Skeletal muscle satellite cell (primary cell): ENCODE measurements at regions not wholly inside any gene's neighbourhood (a gene's known extent, or its start where the extent isn't known, plus 50 kb on each side); places are given as distances from the start of the nearest gene placed in this dataset.
"Not testable (repeated sequence)": the region's sequence is repeated elsewhere in the genome, so short reads cannot be mapped to it uniquely, and the experiment has no call there.

Source experiments
- H3K27me3 ChIP-seq: 2 replicates; pipeline ENCODE4 v1.7.0; 2013; ENCODE audit warnings: low read length; ENCODE audit not compliant: control insufficient read depth, insufficient read depth
- H3K36me3 ChIP-seq: 2 replicates; pipeline ENCODE4 v1.7.0; 2013; ENCODE audit warnings: mild to moderate bottlenecking, control low read depth, low read length; ENCODE audit not compliant: insufficient read depth
- H3K4me1 ChIP-seq: 2 replicates; pipeline ENCODE4 v1.7.0; 2013; ENCODE audit warnings: low read length; ENCODE audit not compliant: control insufficient read depth, insufficient read depth
- H3K4me2 ChIP-seq: 2 replicates; pipeline ENCODE4 v1.7.0; 2013; ENCODE audit warnings: mild to moderate bottlenecking, low read length
- H3K4me3 ChIP-seq: 2 replicates; pipeline ENCODE4 v1.7.0; 2013; ENCODE audit warnings: low read length
- H3K9ac ChIP-seq: 2 replicates; pipeline ENCODE4 v1.7.0; 2013; ENCODE audit warnings: mild to moderate bottlenecking, low read depth, low read length, moderate library complexity
- H3K9me3 ChIP-seq: replicated peaks from 2 replicates; pipeline ENCODE4 v1.7.0; 2013; ENCODE audit warnings: mild to moderate bottlenecking, control low read depth, low read length

DNA sequence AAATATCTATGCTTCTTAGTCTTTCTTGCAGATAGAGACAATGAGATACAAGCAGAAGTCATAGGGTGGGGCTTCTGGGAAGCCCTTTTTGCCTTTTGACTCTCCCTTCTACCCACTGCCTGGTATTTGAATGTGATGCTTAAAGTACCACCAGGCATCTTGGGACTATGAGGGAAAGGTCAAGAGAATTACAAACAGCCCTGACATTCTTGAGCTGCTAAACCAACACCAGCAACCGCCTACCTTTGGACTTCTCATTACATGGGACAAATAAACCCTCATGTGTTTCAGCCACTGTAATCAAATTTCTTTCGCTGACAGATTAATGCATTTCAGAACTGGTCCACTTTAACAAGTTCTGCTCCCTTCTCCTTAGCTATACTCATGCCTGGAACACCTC, 112.8 kb downstream of the LUZP4 start:
- no peak overlapping the region for H3K4me2 ChIP-seq
- no peaks in the 10 kb centered on the region for H3K36me3 ChIP-seq
- H3K27me3 ChIP-seq = peaks cover 15% of the 10 kb centered on the region
- no peaks in the 10 kb centered on the region for H3K4me1 ChIP-seq
- H3K9ac ChIP-seq = no peak overlapping the region
- H3K4me3 ChIP-seq = no peak overlapping the region
- no peaks in the 10 kb centered on the region for H3K9me3 ChIP-seq

DNA sequence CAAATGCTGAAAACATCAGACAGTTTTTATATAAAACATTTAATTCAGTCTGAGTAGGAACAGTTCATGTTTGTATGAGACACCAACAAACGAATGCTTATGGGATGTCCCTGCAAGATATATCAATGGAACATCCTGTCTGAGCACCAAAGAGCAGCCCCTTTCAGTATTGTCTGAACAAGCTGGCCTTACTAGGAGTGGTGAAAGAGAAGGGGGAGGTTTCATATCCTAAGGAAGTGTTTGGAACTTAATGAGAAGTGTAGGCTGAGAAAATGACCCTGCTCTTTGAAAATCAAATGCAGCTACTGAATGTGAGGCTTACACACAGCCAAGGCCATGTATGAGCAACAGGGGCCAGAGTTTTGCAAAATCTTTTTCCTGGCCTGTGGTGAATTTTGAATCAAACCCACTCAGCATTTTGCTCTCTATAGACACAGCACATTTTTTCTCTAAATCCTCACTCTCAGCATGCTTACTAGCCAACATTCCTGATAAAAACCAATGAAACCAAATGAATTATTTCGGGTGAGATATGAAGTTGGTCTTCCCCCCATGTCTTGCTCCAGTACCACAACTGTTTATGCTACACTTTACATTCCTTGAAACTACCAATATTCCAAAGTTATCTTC, 119.4 kb downstream of the LUZP4 start:
- no peaks in the 10 kb centered on the region for H3K9me3 ChIP-seq
- H3K9ac ChIP-seq = no peak overlapping the region
- no peak overlapping the region for H3K4me2 ChIP-seq
- no peaks in the 10 kb centered on the region for H3K36me3 ChIP-seq
- peaks cover 18% of the 10 kb centered on the region for H3K27me3 ChIP-seq
- H3K4me1 ChIP-seq = no peaks in the 10 kb centered on the region
- H3K4me3 ChIP-seq = no peak overlapping the region

DNA sequence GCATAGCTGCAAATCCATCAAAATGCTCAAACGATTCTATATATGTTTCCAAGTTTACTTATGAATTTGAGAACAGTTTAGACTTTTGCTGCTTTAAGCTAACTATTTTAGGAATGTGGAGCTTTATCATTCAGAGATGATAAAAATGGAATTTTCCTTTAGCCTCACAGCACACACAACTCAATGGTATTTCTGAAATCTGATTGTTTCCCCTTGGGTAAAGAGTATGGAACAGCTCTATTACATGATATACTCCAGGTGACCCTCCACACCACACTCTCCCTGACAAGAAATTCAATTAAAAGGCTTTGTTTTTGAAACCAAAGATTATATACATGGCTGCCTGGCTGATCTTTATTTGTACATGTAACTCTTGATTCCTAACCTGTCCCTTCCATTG, 120.0 kb downstream of the LUZP4 start:
- H3K9ac ChIP-seq = no peak overlapping the region
- peaks cover 18% of the 10 kb centered on the region for H3K27me3 ChIP-seq
- no peaks in the 10 kb centered on the region for H3K9me3 ChIP-seq
- H3K4me3 ChIP-seq = no peak overlapping the region
- H3K4me2 ChIP-seq = no peak overlapping the region
- no peaks in the 10 kb centered on the region for H3K4me1 ChIP-seq
- no peaks in the 10 kb centered on the region for H3K36me3 ChIP-seq

DNA sequence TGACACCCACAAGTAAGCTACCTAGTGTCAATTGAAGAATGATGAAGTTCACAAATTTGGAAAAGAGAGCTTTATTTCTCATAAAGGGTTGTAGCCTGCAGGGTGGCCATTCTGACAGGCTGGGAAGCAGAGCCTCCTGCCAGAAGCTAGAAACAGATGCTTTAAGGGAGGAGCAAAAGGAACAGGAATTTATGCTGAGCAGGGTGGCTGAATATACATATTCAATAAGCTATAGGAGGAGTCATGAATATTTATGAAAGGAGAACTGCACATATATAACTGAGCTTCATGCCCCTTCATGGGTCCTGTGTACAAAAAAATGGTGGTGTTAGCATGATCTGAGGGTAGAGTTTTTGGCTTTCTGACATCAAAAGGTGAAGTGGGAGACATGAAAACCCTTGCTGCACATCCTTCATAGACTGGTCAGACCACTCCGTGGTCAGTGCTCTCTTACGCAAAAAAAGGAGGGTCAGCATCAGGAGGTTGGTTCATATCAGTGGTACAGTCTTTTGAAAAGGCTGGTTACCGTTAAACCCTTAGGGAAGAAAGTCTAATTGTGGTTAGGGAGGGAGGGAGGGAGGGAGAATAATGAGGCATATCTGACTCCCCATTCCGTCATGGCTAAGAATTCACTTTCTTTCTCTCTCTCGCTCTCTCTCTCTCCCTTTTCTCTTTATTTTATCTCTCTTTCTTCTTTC, 121.4 kb downstream of the LUZP4 start:
- Histone ChIP-seq H3K27me3 (peaks cover 21% of the 10 kb centered on the region), H3K4me2 (no peak overlapping the region), H3K36me3 (no peaks in the 10 kb centered on the region), H3K4me3 (no peak overlapping the region), H3K9ac (no peak overlapping the region), H3K4me1 (no peaks in the 10 kb centered on the region), H3K9me3 (no peaks in the 10 kb centered on the region)

DNA sequence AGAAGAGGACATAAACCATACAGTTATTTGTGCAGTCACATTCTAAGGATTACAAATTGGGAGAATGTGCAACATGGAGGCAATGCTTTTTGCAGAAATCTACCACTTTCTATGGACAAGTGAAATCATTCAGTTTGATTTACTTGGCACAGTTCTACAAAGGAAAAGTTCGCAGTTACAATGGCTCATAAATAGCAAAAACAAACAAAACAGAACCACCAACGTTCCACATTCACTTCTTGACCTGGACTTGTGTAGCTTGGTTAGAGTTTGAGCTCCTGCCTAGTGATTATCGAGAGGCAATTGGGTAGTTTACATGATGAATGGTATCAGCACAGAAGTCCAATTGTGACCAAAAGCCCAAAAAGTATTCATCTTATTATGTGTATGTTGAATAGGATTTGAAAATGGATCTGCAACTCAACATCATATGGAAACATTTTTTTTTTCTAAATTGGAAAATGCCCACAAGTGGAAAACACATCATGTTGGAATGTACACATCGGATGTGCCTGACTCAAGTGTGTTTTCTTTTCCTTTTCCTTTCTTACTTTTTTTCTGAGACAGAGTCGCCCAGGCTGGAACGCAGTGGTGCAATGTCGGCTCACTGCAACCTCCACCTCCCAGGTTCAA, 123.8 kb downstream of the LUZP4 start:
- Histone ChIP-seq H3K36me3 (no peaks in the 10 kb centered on the region), H3K4me1 (no peaks in the 10 kb centered on the region), H3K9me3 (no peaks in the 10 kb centered on the region), H3K4me2 (no peak overlapping the region), H3K9ac (no peak overlapping the region), H3K4me3 (no peak overlapping the region), H3K27me3 (peaks cover 32% of the 10 kb centered on the region)

DNA sequence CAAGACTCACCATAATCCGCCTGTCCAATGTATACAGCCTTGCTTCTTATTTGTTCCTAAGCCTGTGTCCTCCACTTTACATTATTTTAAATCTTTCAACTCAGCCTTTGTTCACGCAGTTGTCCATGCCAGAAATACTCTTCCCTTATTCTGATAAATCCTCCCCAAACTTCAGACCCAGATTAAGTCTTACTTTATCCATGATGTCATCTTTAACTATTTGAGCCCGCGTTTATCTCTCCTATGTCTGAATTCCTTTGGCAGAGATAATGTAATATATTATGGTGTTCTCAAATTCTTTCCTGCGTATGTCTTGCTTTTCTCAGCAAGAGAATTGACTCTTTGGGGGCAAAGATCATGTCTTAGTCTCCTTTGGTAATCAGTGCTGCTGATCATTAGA, 129.6 kb downstream of the LUZP4 start:
- H3K9me3 ChIP-seq = peaks cover under 1% of the 10 kb centered on the region
- no peaks in the 10 kb centered on the region for H3K36me3 ChIP-seq
- H3K4me1 ChIP-seq = no peaks in the 10 kb centered on the region
- H3K9ac ChIP-seq = no peak overlapping the region
- H3K27me3 ChIP-seq = peaks cover 44% of the 10 kb centered on the region
- no peak overlapping the region for H3K4me2 ChIP-seq
- H3K4me3 ChIP-seq = no peak overlapping the region

DNA sequence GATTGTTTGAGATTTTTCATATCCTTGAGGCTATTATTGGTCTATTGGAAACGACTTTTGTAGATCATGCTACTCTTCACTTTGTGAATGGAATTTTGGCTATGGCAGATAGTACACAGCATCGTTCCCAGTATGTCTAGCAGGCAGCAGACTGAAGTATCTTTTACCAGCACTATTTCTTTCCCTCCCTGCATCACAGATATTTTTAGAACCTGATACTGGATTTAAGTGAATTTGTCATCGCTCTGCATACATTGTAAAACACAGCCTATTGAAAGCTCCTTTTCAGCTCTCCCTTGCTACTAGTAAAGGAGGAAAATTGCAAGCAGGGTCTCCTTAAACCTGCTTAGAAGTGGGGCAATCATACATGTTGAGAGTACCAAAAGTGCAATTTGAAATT, 133.6 kb downstream of the LUZP4 start:
- no peaks in the 10 kb centered on the region for H3K4me1 ChIP-seq
- H3K9me3 ChIP-seq = peaks cover 3% of the 10 kb centered on the region
- no peak overlapping the region for H3K4me2 ChIP-seq
- H3K4me3 ChIP-seq = no peak overlapping the region
- H3K36me3 ChIP-seq = no peaks in the 10 kb centered on the region
- peaks cover 48% of the 10 kb centered on the region for H3K27me3 ChIP-seq
- H3K9ac ChIP-seq = no peak overlapping the region

DNA sequence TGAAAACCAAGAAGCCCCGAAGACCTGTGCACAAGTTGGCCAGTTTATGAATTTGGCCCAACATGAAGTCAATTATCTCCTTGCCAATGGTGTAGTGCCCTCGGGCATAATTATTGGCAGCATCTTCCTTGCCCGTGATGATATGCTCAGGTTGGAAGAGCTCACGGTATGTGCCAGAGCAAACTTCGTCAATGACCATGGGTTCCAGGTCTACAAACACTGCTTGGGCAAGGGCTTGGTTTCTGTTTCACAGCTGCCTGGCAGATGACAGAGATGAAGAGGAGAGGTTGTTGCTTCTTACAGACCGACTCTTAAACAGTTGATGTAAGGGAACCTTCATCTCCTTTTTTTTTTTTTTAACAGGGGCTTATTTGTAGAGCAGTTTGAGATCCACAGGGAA, 135.6 kb upstream of the PLS3 start:
- H3K36me3 ChIP-seq = no peaks in the 10 kb centered on the region
- H3K27me3 ChIP-seq = peaks cover 41% of the 10 kb centered on the region
- peaks cover 3% of the 10 kb centered on the region for H3K9me3 ChIP-seq
- H3K4me3 ChIP-seq = no peak overlapping the region
- no peaks in the 10 kb centered on the region for H3K4me1 ChIP-seq
- H3K9ac ChIP-seq = no peak overlapping the region
- no peak overlapping the region for H3K4me2 ChIP-seq

DNA sequence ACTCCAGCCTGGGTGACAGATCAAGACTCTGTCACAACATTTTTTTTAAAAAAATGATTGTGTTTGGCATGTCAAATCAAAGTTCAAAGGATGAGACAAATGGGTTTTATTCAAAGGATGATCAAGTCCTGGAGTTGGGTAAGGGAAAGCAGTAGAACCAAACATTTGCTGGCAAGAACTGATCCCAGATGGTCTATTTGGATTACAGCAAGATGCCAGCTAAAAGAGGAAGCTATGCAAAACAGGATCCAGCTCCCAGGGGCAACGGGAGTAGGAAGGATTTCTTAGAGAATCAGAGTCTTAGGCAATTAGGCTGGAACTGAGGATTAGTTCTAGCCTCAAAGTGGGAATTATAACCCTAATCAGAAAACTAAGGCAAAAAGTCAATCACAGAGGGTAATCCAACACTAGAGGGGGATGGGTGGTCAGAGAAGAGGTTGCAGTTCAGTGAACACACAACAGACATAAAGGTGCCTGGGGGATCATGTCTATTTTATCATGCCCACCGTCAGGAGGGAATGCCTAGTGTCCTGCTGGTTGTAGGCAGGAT, 133.0 kb upstream of the PLS3 start:
- peaks cover 42% of the 10 kb centered on the region for H3K27me3 ChIP-seq
- H3K4me2 ChIP-seq = no peak overlapping the region
- H3K9me3 ChIP-seq = peaks cover 3% of the 10 kb centered on the region
- H3K9ac ChIP-seq = no peak overlapping the region
- no peaks in the 10 kb centered on the region for H3K36me3 ChIP-seq
- no peak overlapping the region for H3K4me3 ChIP-seq
- H3K4me1 ChIP-seq = no peaks in the 10 kb centered on the region

DNA sequence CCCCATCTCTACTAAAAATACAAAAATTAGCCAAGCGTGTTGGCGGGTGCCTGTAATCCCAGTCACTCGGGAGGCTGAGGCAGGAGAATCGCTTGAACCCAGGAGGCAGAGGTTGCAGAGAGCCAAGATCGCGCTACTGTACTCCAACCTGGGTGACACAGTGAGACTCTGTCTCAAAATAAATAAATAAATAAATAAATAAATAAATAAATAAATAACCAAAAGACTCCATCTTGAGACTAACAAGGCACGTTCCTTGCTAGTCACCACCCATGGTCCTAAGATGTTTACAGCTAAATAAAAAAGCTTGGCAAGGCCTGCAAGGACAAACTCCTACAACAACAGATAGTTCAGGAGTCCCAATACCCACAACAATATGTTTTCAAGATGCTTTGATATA, 126.1 kb upstream of the PLS3 start:
- not testable (repeated sequence) for H3K4me3 ChIP-seq, H3K9ac ChIP-seq, H3K9me3 ChIP-seq, H3K4me2 ChIP-seq, H3K4me1 ChIP-seq, H3K36me3 ChIP-seq
- H3K27me3 ChIP-seq = peaks cover 22% of the 10 kb centered on the region

DNA sequence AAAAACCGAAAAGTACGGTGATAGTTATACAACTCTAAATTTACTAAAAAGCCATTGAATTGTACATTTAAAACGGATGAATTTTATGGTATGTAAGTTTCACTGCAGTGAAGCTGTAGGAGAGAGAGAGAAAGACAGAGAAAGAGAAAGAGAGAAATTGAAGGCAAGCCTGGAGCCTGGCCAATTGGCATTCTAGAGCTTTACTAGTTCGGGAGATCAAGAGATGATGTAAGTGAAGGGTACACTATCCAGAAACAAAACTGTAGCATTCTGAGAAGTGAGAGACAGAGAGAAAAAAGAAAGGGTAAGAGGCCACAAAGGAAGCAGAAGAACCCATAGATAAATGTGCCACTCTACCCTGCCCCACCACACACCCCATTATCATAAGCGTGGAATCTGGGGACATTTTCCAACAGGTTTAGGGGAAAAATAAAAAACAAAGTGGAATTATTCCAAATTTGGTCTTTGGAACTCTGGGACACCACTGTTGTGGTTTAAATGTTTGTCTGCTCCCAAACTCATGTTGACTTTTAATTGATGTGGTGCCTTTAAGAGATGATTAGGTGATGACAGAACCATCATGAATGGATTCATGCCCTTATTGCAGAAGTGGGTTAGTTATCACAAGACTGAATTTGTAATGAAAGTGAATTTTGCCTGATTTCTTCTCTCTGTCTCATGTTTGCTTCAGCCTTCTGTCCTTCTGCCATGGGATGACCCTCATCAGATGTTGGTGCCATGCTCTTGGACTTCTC, 123.0 kb upstream of the PLS3 start:
- Histone ChIP-seq H3K4me1 (no peaks in the 10 kb centered on the region), H3K9ac (no peak overlapping the region), H3K36me3 (no peaks in the 10 kb centered on the region), H3K27me3 (peaks cover 18% of the 10 kb centered on the region), H3K4me3 (no peak overlapping the region), H3K4me2 (no peak overlapping the region), H3K9me3 (no peaks in the 10 kb centered on the region)
